Heart left ventricle (tissue), 13 donors: ENCODE measurements at regions not wholly inside any gene's neighbourhood (a gene's known extent, or its start where the extent isn't known, plus 50 kb on each side); places are given as distances from the start of the nearest gene placed in this dataset.

Experiments used
- CTCF ChIP-seq, 12 donors: fragments of 200-600 bp; sonication (generic) in 4 of 12; IDR thresholded peaks; one replicate each; pipeline versions ENCODE4 v1.5.0 to v1.8.0; 2018 to 2022; ENCODE audit warnings: antibody characterized with exemption in 12 of 12, mild to moderate bottlenecking in 5 of 12
- POLR2A ChIP-seq, 2 donors: fragments of 450-650 bp; IDR thresholded peaks; one replicate each; pipeline ENCODE4 v1.6.1; 2017; ENCODE audit warnings: antibody characterized with exemption in 2 of 2, mild to moderate bottlenecking in 2 of 2, moderate library complexity in 2 of 2
- donor health status: ischemic (EF 13 %, LVEDD 7.1; RV severe dilation, severe dysfunction).
- donor health status: DM: no; HTN: yes; CAD: no.
- donor health status: DM: no; HTN: no; CAD: no.
- donor health status: ischemic (EF 25% LVEDD 6.9; RV normal size, moderate dysfunction).
- donor health status: ischemic (EF 25% LVEDD 5.7; RV mildly dilated, moderate dysfunction).
- donor health status: ischemic (EF 35%, LVEDD 5.7; RV mildly dilated, moderate dysfunction).
- donor health status: nonischemic (EF 11% LVEDD 7.7; RV severe dilation, severe dysfunction).
- donor health status: DM: yes; HTN: yes; CAD: no.
- donor health status: PGD.
- donor health status: ischemic (EF 29% LVEDD 5.4; RV normal size, mild dysfunction).
- donor health status: nonischemic (EF 23%, LVEDD 6.1; RV moderate dilation, normal function).

DNA sequence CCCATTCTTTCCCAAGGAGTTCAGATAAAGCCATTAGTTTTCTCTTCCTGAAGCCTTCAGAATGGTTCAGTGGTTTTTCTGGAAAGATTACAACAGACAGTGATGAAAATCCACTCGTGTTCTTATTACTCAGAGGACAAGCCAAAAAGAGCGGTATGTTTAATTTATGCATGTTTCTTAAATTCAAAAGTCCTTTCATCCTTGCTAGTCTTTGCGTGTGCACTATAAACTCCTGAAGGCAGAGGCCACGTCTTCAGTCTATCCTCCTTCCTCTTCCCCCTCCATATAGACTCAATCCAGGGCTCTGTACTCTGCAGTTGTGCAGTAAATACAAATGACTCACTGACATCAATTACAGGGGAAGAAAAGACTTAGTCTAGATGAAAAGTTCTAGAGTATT, 409.2 kb upstream of the PLXNA2 start:
- TF ChIP-seq CTCF (IDR thresholded peaks at IDR 0.05) (no peak), POLR2A (IDR thresholded peaks at IDR 0.05) (no peak)
